Loucy (cell line): ENCODE measurements at regions not wholly inside any gene's neighbourhood (a gene's known extent, or its start where the extent isn't known, plus 50 kb on each side); places are given as distances from the start of the nearest gene placed in this dataset.

Experiments used
- H2AFZ ChIP-seq: fragments of 200-600 bp; sonication (generic); 2 replicates; pipeline ENCODE4 v1.6.0; 2016; ENCODE audit warnings: antibody characterized with exemption, mild to moderate bottlenecking, low read length, moderate library complexity
- H3F3A ChIP-seq: fragments of 200-600 bp; 2 replicates; pipeline ENCODE4 v1.6.0; 2016; ENCODE audit warnings: antibody characterized with exemption, low read depth, mild to moderate bottlenecking
- H3K27me3 ChIP-seq: fragments of 200-600 bp; sonication (generic); 2 replicates; pipeline ENCODE4 v1.6.1; 2014; ENCODE audit warnings: low read length, mild to moderate bottlenecking; ENCODE audit not compliant: insufficient read depth, poor library complexity, severe bottlenecking
- H3K36me3 ChIP-seq: fragments of 200-600 bp; sonication (generic); 2 replicates; pipeline ENCODE4 v1.6.1; 2016; ENCODE audit warnings: low read length; ENCODE audit not compliant: insufficient read depth
- H3K4me1 ChIP-seq: fragments of 200-600 bp; sonication (generic); 2 replicates; pipeline ENCODE4 v1.5.1; 2014; ENCODE audit warnings: low read length, mild to moderate bottlenecking; ENCODE audit not compliant: insufficient read depth, poor library complexity, severe bottlenecking
- H3K4me2 ChIP-seq: fragments of 200-600 bp; sonication (generic); 2 replicates; pipeline ENCODE4 v1.6.0; 2014; ENCODE audit warnings: antibody characterized with exemption, low read length, low read depth, mild to moderate bottlenecking; ENCODE audit not compliant: poor library complexity, severe bottlenecking
- H3K4me3 ChIP-seq: fragments of 200-600 bp; sonication (generic); 2 replicates; pipeline ENCODE4 v1.5.1; 2014; ENCODE audit warnings: low read length, mild to moderate bottlenecking, mixed read lengths; ENCODE audit not compliant: poor library complexity, severe bottlenecking
- H3K79me2 ChIP-seq: fragments of 200-600 bp; sonication (generic); 2 replicates; pipeline ENCODE4 v1.6.1; 2014; ENCODE audit warnings: low read length; ENCODE audit not compliant: insufficient read depth
- H3K9ac ChIP-seq: fragments of 200-600 bp; sonication (generic); 2 replicates; pipeline ENCODE4 v1.6.0; 2014; ENCODE audit warnings: mild to moderate bottlenecking, low read depth, low read length, moderate library complexity; ENCODE audit not compliant: poor library complexity, severe bottlenecking
- H3K9me2 ChIP-seq: fragments of 200-600 bp; sonication (generic); replicated peaks from 2 replicates; pipeline ENCODE4 v1.6.1; 2016; ENCODE audit warnings: low read depth, low read length, mixed read lengths
- H3K9me3 ChIP-seq: fragments of 200-600 bp; sonication (generic); 2 replicates; pipeline ENCODE4 v1.6.1; 2014; ENCODE audit warnings: mild to moderate bottlenecking, antibody characterized with exemption, low read length, low read depth; ENCODE audit not compliant: insufficient read depth
- H4K20me1 ChIP-seq: fragments of 200-600 bp; sonication (generic); 2 replicates; pipeline ENCODE4 v1.6.0; 2014; ENCODE audit warnings: antibody characterized with exemption, low read length, mild to moderate bottlenecking; ENCODE audit not compliant: insufficient read depth, poor library complexity, severe bottlenecking
- CTCF ChIP-seq: fragments of 200-600 bp; sonication (generic); conservative IDR thresholded peaks from 2 replicates; pipeline ENCODE4 v1.5.1; 2014; ENCODE audit warnings: mild to moderate bottlenecking, antibody characterized with exemption, low read length
- EZH2phosphoT487 ChIP-seq: fragments of 200-600 bp; IDR thresholded peaks from 2 replicates; pipeline ENCODE4 v1.6.1; 2018; ENCODE audit warnings: antibody characterized with exemption, mild to moderate bottlenecking, moderate library complexity, borderline replicate concordance

GRCh38 chr13:73829416-73829815, 304.8 kb downstream of the KLF12 start:
- no peaks in the 10 kb centered on the region; the same call in 1 of the 2 replicates for H3K79me2 ChIP-seq
- no peak for TF ChIP-seq CTCF
- no peak for TF ChIP-seq EZH2phosphoT487
- peaks cover 3% of the 10 kb centered on the region for H4K20me1 ChIP-seq
- no peaks in the 10 kb centered on the region for H3K9me3 ChIP-seq
- no peak overlapping the region for H3K4me2 ChIP-seq
- no peak overlapping the region for H2AFZ ChIP-seq
- H3F3A ChIP-seq = peaks cover 10% of the 10 kb centered on the region; the same call in 1 of the 2 replicates
- no peak overlapping the region for H3K4me3 ChIP-seq
- no peak overlapping the region for H3K9ac ChIP-seq
- H3K4me1 ChIP-seq = peaks cover 24% of the 10 kb centered on the region
- no peaks in the 10 kb centered on the region for H3K36me3 ChIP-seq
- H3K27me3 ChIP-seq = no peaks in the 10 kb centered on the region
- H3K9me2 ChIP-seq = no peaks in the 10 kb centered on the region

GRCh38 chr13:73828811-73829210, 305.4 kb downstream of the KLF12 start:
- no peak overlapping the region for H2AFZ ChIP-seq
- peaks cover 24% of the 10 kb centered on the region for H3K4me1 ChIP-seq
- no peak overlapping the region for H3K4me2 ChIP-seq
- no peaks in the 10 kb centered on the region for H3K9me2 ChIP-seq
- no peak overlapping the region for H3K4me3 ChIP-seq
- TF ChIP-seq CTCF = no peak
- TF ChIP-seq EZH2phosphoT487 = no peak
- peaks cover 10% of the 10 kb centered on the region; the same call in 1 of the 2 replicates for H3F3A ChIP-seq
- no peaks in the 10 kb centered on the region for H3K36me3 ChIP-seq
- no peaks in the 10 kb centered on the region for H3K27me3 ChIP-seq
- no peaks in the 10 kb centered on the region for H3K9me3 ChIP-seq
- peaks cover 3% of the 10 kb centered on the region for H4K20me1 ChIP-seq
- no peaks in the 10 kb centered on the region; the same call in 1 of the 2 replicates for H3K79me2 ChIP-seq
- H3K9ac ChIP-seq = no peak overlapping the region

GRCh38 chr13:73827434-73827833, 306.8 kb downstream of the KLF12 start:
- no peaks in the 10 kb centered on the region for H3K9me3 ChIP-seq

More at GRCh38 chr13:73827434-73827833, 306.8 kb downstream of the KLF12 start:
- no peak overlapping the region for H2AFZ ChIP-seq
- no peak overlapping the region for H3K4me3 ChIP-seq
- no peaks in the 10 kb centered on the region for H4K20me1 ChIP-seq
- H3K9me2 ChIP-seq = no peaks in the 10 kb centered on the region
- H3K9ac ChIP-seq = no peak overlapping the region
- H3K4me1 ChIP-seq = peaks cover 15% of the 10 kb centered on the region
- H3K27me3 ChIP-seq = no peaks in the 10 kb centered on the region
- no peak for TF ChIP-seq EZH2phosphoT487
- no peak for TF ChIP-seq CTCF
- no peaks in the 10 kb centered on the region for H3K36me3 ChIP-seq
- no peak overlapping the region for H3K4me2 ChIP-seq
- 0 out of 2 replicates have a peak, but pooled peaks cover 3% of the 10 kb centered on the region for H3F3A ChIP-seq
- no peaks in the 10 kb centered on the region; the same call in 1 of the 2 replicates for H3K79me2 ChIP-seq
